Osteoblast (primary cell): ENCODE measurements at regions not wholly inside any gene's neighbourhood (a gene's known extent, or its start where the extent isn't known, plus 50 kb on each side); places are given as distances from the start of the nearest gene placed in this dataset.
"Not testable (repeated sequence)": the region's sequence is repeated elsewhere in the genome, so short reads cannot be mapped to it uniquely, and the experiment has no call there.

ENCODE experiments used
- DNase-seq: peaks from one replicate; pipeline ENCODE4 v3.0.0; 2011; ENCODE audit warnings: low spot score, mixed read lengths; ENCODE audit not compliant: insufficient read length; ENCODE audit errors: missing footprints
- H2AFZ ChIP-seq: 2 replicates; pipeline ENCODE4 v1.6.0; 2011; ENCODE audit warnings: mild to moderate bottlenecking, low read length
- H3K27ac ChIP-seq: 2 replicates; pipeline ENCODE4 v1.5.1; 2011; ENCODE audit warnings: mild to moderate bottlenecking, low read depth, low read length, moderate library complexity
- H3K27me3 ChIP-seq: 2 replicates; pipeline ENCODE4 v1.6.0; 2012; ENCODE audit warnings: mild to moderate bottlenecking, control low read depth, inconsistent platforms, low read length, moderate library complexity; ENCODE audit not compliant: insufficient read depth
- H3K36me3 ChIP-seq: 2 replicates; pipeline ENCODE4 v1.5.1; 2011; ENCODE audit warnings: mild to moderate bottlenecking, low read length, control low read depth, moderate library complexity; ENCODE audit not compliant: insufficient read depth
- H3K4me1 ChIP-seq: 2 replicates; pipeline ENCODE4 v1.5.1; 2011; ENCODE audit warnings: mild to moderate bottlenecking, low read length, control low read depth, moderate library complexity; ENCODE audit not compliant: insufficient read depth
- H3K4me2 ChIP-seq: 2 replicates; pipeline ENCODE4 v1.6.0; 2011; ENCODE audit warnings: mild to moderate bottlenecking, low read length; ENCODE audit not compliant: insufficient read depth
- H3K4me3 ChIP-seq: fragments of 200-600 bp; sonication (generic); 3 replicates; pipeline ENCODE4 v1.5.1; 2012; ENCODE audit warnings: mild to moderate bottlenecking, low read length, inconsistent platforms; ENCODE audit not compliant: insufficient read depth
- H3K79me2 ChIP-seq: 2 replicates; pipeline ENCODE4 v1.6.0; 2012; ENCODE audit warnings: mild to moderate bottlenecking, low read length, control low read depth, inconsistent platforms; ENCODE audit not compliant: insufficient read depth
- H3K9me3 ChIP-seq: 2 replicates; pipeline ENCODE4 v1.5.1; 2011; ENCODE audit warnings: low read depth, low read length, control low read depth
- H4K20me1 ChIP-seq: 2 replicates; pipeline ENCODE4 v1.6.0; 2012; ENCODE audit warnings: mild to moderate bottlenecking, low read length, control low read depth; ENCODE audit not compliant: insufficient read depth
- CTCF ChIP-seq: IDR thresholded peaks from 2 replicates; pipeline ENCODE4 v1.5.1; 2011; ENCODE audit warnings: mild to moderate bottlenecking, low read depth, low read length, moderate library complexity; ENCODE audit errors: extremely low read depth

GRCh38 chr5:72681781-72682180 is 134.7 kb upstream of the TNPO1 start:
- TF ChIP-seq CTCF, result no peak
- no peak overlapping the region for H2AFZ ChIP-seq
- no peaks in the 10 kb centered on the region for H3K79me2 ChIP-seq
- no peak overlapping the region for H3K4me3 ChIP-seq
- H3K27ac ChIP-seq, result no peak overlapping the region
- no peak for DNase-seq
- no peaks in the 10 kb centered on the region for H4K20me1 ChIP-seq
- no peak overlapping the region for H3K4me2 ChIP-seq
- H3K4me1 ChIP-seq, result no peaks in the 10 kb centered on the region
- H3K9me3 ChIP-seq, result no peaks in the 10 kb centered on the region
- H3K36me3 ChIP-seq, result no peaks in the 10 kb centered on the region
- no peaks in the 10 kb centered on the region for H3K27me3 ChIP-seq

GRCh38 chr5:72677447-72677846 is 139.0 kb upstream of the TNPO1 start:
- no peak overlapping the region for H3K4me3 ChIP-seq
- H3K27me3 ChIP-seq, result no peaks in the 10 kb centered on the region
- no peak overlapping the region for H3K27ac ChIP-seq
- no peak overlapping the region for H2AFZ ChIP-seq
- no peaks in the 10 kb centered on the region for H3K4me1 ChIP-seq
- no peaks in the 10 kb centered on the region for H3K79me2 ChIP-seq
- no peak for TF ChIP-seq CTCF
- no peaks in the 10 kb centered on the region for H3K36me3 ChIP-seq
- DNase-seq, result no peak
- no peak overlapping the region for H3K4me2 ChIP-seq
- no peaks in the 10 kb centered on the region for H4K20me1 ChIP-seq
- no peaks in the 10 kb centered on the region for H3K9me3 ChIP-seq

GRCh38 chr5:72676831-72677230 is 139.6 kb upstream of the TNPO1 start:
- not testable (repeated sequence) for H2AFZ ChIP-seq, H3K36me3 ChIP-seq, DNase-seq, H3K4me2 ChIP-seq, H3K27ac ChIP-seq, H4K20me1 ChIP-seq, H3K4me1 ChIP-seq, H3K79me2 ChIP-seq, H3K9me3 ChIP-seq, H3K4me3 ChIP-seq, H3K27me3 ChIP-seq

GRCh38 chr5:72673623-72674022 is 142.8 kb upstream of the TNPO1 start:
- H2AFZ ChIP-seq, result no peak overlapping the region
- H3K4me2 ChIP-seq, result no peak overlapping the region
- no peak overlapping the region for H3K4me3 ChIP-seq
- no peak overlapping the region for H3K27ac ChIP-seq
- no peaks in the 10 kb centered on the region for H3K36me3 ChIP-seq
- H3K4me1 ChIP-seq, result no peaks in the 10 kb centered on the region
- no peak for DNase-seq
- TF ChIP-seq CTCF, result no peak
- H3K79me2 ChIP-seq, result no peaks in the 10 kb centered on the region
- no peaks in the 10 kb centered on the region for H3K27me3 ChIP-seq
- H4K20me1 ChIP-seq, result no peaks in the 10 kb centered on the region
- H3K9me3 ChIP-seq, result no peaks in the 10 kb centered on the region

- Histone ChIP-seq H3K4me2 (no peak overlapping the region), H3K4me1 (no peaks in the 10 kb centered on the region), H3K79me2 (no peaks in the 10 kb centered on the region), H4K20me1 (no peaks in the 10 kb centered on the region), H2AFZ (no peak overlapping the region), H3K27ac (no peak overlapping the region), H3K36me3 (no peaks in the 10 kb centered on the region), H3K27me3 (no peaks in the 10 kb centered on the region), H3K9me3 (no peaks in the 10 kb centered on the region), H3K4me3 (no peak overlapping the region)
- TF ChIP-seq CTCF, result no peak
- DNase-seq, result no peak
Observed at GRCh38 chr5:72673180-72673579, 143.3 kb upstream of the TNPO1 start.
